Gastroesophageal sphincter (tissue), 3 donors: ENCODE measurements at regions not wholly inside any gene's neighbourhood (a gene's known extent, or its start where the extent isn't known, plus 50 kb on each side); places are given as distances from the start of the nearest gene placed in this dataset.

ENCODE experiments used
- EP300 ChIP-seq: sonication (generic); formaldehyde crosslinking; IDR thresholded peaks from one replicate; pipeline ENCODE4 v1.6.1; 2017; ENCODE audit warnings: antibody characterized with exemption, mild to moderate bottlenecking
- POLR2AphosphoS5 ChIP-seq: sonication (generic); formaldehyde crosslinking; IDR thresholded peaks from one replicate; pipeline ENCODE4 v1.6.1; 2017; ENCODE audit warnings: antibody characterized with exemption
- TF ChIP-seq, protein P1 (sequence below), 4 experiments: fragments of 200-600 bp in 2 of 4; fragments of 450-650 bp in 2 of 4; sonication (generic) in 1 of 4; IDR thresholded peaks; one replicate each; pipeline ENCODE4 v1.5.1; 2017 to 2019; ENCODE audit warnings: antibody characterized with exemption in 4 of 4, mild to moderate bottlenecking in 2 of 4, moderate library complexity in 2 of 4

DNA sequence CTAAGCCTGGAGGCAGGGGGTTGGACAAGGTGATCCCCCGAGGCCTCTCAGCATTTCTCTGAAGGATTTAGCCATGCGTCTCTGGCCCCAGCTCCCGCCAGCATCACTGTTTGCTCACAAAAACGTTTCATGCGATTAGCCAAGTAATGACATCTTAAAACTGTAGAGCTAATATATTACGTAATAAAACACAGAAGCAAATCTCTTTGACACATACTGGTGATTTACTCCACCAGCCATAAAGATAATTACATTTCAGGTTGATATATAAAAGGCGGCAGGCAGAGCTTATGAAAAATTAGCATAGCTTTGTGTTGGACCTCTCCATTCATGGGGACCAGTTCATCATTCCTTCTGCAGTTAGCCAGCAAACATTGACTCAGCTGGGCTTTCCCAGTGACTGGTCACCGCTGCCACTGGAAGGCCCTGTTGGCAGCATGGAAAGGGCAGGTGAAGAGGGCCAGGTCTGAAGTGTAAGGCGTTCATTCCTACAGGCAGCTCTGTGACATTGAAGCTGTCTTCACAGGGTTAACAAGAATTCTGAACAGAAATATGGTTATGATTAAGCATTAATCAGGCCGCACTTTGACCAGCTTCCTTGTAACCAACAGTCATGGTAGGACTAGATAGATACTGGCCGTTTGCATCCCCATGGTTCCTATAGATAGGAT, 150.3 kb downstream of the NECTIN1 start:
- TF ChIP-seq, protein P1, sequence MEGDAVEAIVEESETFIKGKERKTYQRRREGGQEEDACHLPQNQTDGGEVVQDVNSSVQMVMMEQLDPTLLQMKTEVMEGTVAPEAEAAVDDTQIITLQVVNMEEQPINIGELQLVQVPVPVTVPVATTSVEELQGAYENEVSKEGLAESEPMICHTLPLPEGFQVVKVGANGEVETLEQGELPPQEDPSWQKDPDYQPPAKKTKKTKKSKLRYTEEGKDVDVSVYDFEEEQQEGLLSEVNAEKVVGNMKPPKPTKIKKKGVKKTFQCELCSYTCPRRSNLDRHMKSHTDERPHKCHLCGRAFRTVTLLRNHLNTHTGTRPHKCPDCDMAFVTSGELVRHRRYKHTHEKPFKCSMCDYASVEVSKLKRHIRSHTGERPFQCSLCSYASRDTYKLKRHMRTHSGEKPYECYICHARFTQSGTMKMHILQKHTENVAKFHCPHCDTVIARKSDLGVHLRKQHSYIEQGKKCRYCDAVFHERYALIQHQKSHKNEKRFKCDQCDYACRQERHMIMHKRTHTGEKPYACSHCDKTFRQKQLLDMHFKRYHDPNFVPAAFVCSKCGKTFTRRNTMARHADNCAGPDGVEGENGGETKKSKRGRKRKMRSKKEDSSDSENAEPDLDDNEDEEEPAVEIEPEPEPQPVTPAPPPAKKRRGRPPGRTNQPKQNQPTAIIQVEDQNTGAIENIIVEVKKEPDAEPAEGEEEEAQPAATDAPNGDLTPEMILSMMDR (IDR thresholded peaks at IDR 0.05), result no peak
- TF ChIP-seq EP300 (no peak), POLR2AphosphoS5 (no peak)
